Erythroblast (primary cell): ENCODE measurements at regions not wholly inside any gene's neighbourhood (a gene's known extent, or its start where the extent isn't known, plus 50 kb on each side); places are given as distances from the start of the nearest gene placed in this dataset.

Experiments used
- GATA1 ChIP-seq: IDR thresholded peaks from 2 replicates; pipeline ENCODE4 v1.6.1; 2011; ENCODE audit warnings: low read depth, mild to moderate bottlenecking, control low read depth, low read length, moderate library complexity
- POLR2A ChIP-seq: IDR thresholded peaks from 2 replicates; pipeline ENCODE4 v1.6.1; 2011; ENCODE audit warnings: mild to moderate bottlenecking, low read length

DNA sequence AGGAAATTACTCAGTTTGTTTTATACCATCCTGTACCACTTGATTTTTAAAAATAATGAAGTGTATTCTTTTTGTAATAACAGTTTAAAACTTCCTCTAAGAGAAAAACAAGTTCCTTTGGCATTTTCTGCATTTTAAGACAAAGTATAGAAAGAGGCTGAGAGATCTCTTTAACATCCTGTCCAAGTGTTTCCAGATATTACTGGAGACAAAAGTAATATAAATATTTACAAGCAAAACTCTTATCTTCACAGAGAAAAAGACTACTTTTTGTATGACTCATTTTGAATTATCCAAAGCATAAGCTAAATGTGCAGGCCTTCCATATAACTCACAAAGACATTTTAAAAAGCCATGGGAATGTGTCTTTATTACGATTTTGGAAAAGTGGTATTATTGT is 221.1 kb downstream of the RDH14 start:
- TF ChIP-seq POLR2A (no peak), GATA1 (no peak)
